ENCODE measurements at regions not wholly inside any gene's neighbourhood (a gene's known extent, or its start where the extent isn't known, plus 50 kb on each side); places are given as distances from the start of the nearest gene placed in this dataset.

- intact Hi-C loops (cut with micrococcal nuclease) = loop anchor here (10.0 kb wide), 2 partner anchors 519 to 579 kb away; partner anchors contain the start of gene FAN1
- H3K36me3 Mint-ChIP-seq (ENCODE audit: low read depth) = no peaks in the 10 kb centered on the region
- peaks cover 28% of the 10 kb centered on the region for H3K27me3 Mint-ChIP-seq
Measured at GRCh38 chr15:31483053-31483985, 156.7 kb downstream of the KLF13 start.

GRCh38 chr15:31483986-31484951 lies 157.6 kb downstream of the KLF13 start:
- ChIA-PET POLR2A (interaction anchor here (0.5 to 1.6 kb wide), 6 partner anchors 12 to 269 kb away, joined by 3 to 8 read pairs (median 3); no protein-coding TSS in a partner anchor), CTCF (interaction anchor here (0.8 to 1.5 kb wide), 5 partner anchors 44 to 269 kb away, joined by 3 to 5 read pairs (median 3); no protein-coding TSS in a partner anchor)
- H3K36me3 Mint-ChIP-seq (ENCODE audit: low read depth) = no peaks in the 10 kb centered on the region
- no peak for TF ChIP-seq CTCF (IDR thresholded peaks at IDR 0.05)
- peak overlapping the region; percentile 75 for H3K4me3 Mint-ChIP-seq
- DNase-seq (no peak), ATAC-seq (ENCODE audit: low read depth) (peak; percentile 11)
- H3K4me1 Mint-ChIP-seq = peaks cover 25% of the 10 kb centered on the region
- H3K27ac Mint-ChIP-seq = no peak overlapping the region
- intact Hi-C loops (cut with micrococcal nuclease) = loop anchor here (10.0 kb wide), 2 partner anchors 519 to 579 kb away; partner anchors contain the start of gene FAN1
- no peaks in the 10 kb centered on the region for H3K9me3 Mint-ChIP-seq
- peaks cover 28% of the 10 kb centered on the region for H3K27me3 Mint-ChIP-seq

More at GRCh38 chr15:31483053-31483985, 156.7 kb downstream of the KLF13 start:
- Mint-ChIP-seq H3K4me3 (peak overlapping the region; percentile 81), H3K27ac (peak overlapping the region; percentile 46), H3K9me3 (no peaks in the 10 kb centered on the region), H3K4me1 (peaks cover 18% of the 10 kb centered on the region)
- ATAC-seq (ENCODE audit: low read depth) = peak; percentile 49
- peak; percentile 45 for DNase-seq
- ChIA-PET POLR2A (interaction anchor here (0.5 to 1.6 kb wide), 8 partner anchors 10 to 268 kb away, joined by 3 to 8 read pairs (median 4); no protein-coding TSS in a partner anchor), CTCF (interaction anchor here (1.1 to 1.5 kb wide), 3 partner anchors 43 to 269 kb away, joined by 3 to 5 read pairs (median 4); no protein-coding TSS in a partner anchor)
- no peak for TF ChIP-seq CTCF (IDR thresholded peaks at IDR 0.05)

- TF ChIP-seq CTCF (IDR thresholded peaks at IDR 0.05) = no peak
- Mint-ChIP-seq H3K9me3 (no peaks in the 10 kb centered on the region), H3K36me3 (ENCODE audit: low read depth) (no peaks in the 10 kb centered on the region), H3K4me1 (peaks cover 25% of the 10 kb centered on the region), H3K4me3 (no peak overlapping the region), H3K27me3 (peaks cover 28% of the 10 kb centered on the region), H3K27ac (no peak overlapping the region)
- no peak for DNase-seq
- POLR2A ChIA-PET = interaction anchor here (1.1 kb wide), 2 partner anchors 44 to 50 kb away, joined by 3 read pairs; no protein-coding TSS in a partner anchor
- CTCF ChIA-PET = interaction anchor here (0.8 to 1.2 kb wide), 2 partner anchors 47 to 156 kb away, joined by 3 read pairs; no protein-coding TSS in a partner anchor
- intact Hi-C loops (cut with micrococcal nuclease) = loop anchor here (10.0 kb wide), 2 partner anchors 520 to 580 kb away; partner anchors contain the start of gene FAN1
- ATAC-seq (ENCODE audit: low read depth) = no peak
Measured at GRCh38 chr15:31484986-31485385, 158.4 kb downstream of the KLF13 start.

- TF ChIP-seq CTCF (IDR thresholded peaks at IDR 0.05) = no peak
- ATAC-seq (ENCODE audit: low read depth) (no peak), DNase-seq (no peak)
- Mint-ChIP-seq H3K36me3 (ENCODE audit: low read depth) (no peaks in the 10 kb centered on the region), H3K27ac (no peak overlapping the region), H3K9me3 (no peaks in the 10 kb centered on the region), H3K4me3 (no peak overlapping the region), H3K27me3 (peaks cover 24% of the 10 kb centered on the region), H3K4me1 (peaks cover 25% of the 10 kb centered on the region)
- intact Hi-C loops (cut with micrococcal nuclease) = loop anchor here (10.0 kb wide), 2 partner anchors 521 to 581 kb away; partner anchors contain the start of gene FAN1
- ChIA-PET CTCF (interaction anchor here (1.2 kb wide), 1 partner anchor 47 kb away, joined by 3 read pairs; no protein-coding TSS in a partner anchor), POLR2A (interaction anchor here (1.1 to 4.4 kb wide), 3 partner anchors 45 to 50 kb away, joined by 3 to 46 read pairs (median 3); no protein-coding TSS in a partner anchor)
Measured at GRCh38 chr15:31485431-31485830, 158.8 kb downstream of the KLF13 start.

Measured in activated B cell treated with CpG ODN at 0.5 μM for 24 hours (primary cell).